ENCODE measurements at regions not wholly inside any gene's neighbourhood (a gene's known extent, or its start where the extent isn't known, plus 50 kb on each side); places are given as distances from the start of the nearest gene placed in this dataset.

DNA sequence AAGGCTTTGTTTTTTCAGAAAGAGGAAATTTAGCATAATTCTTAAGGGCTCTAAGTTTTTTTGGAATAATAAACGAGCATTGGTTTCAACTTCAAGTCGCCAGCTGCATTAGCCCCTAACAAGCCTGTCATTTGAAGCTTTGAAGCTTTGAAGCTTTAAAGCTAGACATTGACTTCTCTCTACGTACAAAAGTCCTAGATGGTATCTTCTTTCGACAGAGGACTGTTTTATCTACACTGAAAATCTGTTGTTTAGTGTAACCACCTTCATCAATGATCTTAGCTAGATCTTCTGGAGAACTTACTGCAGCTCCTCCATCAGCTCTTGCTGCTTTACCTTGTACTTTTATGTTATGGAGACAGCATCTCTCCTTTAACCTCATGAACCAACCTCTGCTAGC lies 79.6 kb upstream of the TMEM72 start:
- TF ChIP-seq, protein P1, sequence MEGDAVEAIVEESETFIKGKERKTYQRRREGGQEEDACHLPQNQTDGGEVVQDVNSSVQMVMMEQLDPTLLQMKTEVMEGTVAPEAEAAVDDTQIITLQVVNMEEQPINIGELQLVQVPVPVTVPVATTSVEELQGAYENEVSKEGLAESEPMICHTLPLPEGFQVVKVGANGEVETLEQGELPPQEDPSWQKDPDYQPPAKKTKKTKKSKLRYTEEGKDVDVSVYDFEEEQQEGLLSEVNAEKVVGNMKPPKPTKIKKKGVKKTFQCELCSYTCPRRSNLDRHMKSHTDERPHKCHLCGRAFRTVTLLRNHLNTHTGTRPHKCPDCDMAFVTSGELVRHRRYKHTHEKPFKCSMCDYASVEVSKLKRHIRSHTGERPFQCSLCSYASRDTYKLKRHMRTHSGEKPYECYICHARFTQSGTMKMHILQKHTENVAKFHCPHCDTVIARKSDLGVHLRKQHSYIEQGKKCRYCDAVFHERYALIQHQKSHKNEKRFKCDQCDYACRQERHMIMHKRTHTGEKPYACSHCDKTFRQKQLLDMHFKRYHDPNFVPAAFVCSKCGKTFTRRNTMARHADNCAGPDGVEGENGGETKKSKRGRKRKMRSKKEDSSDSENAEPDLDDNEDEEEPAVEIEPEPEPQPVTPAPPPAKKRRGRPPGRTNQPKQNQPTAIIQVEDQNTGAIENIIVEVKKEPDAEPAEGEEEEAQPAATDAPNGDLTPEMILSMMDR (IDR thresholded peaks at IDR 0.05), result no peak
- no peak for TF ChIP-seq POLR2A (IDR thresholded peaks at IDR 0.05)

All from thyroid gland (tissue), 4 donors.